Loucy (cell line): ENCODE measurements at regions not wholly inside any gene's neighbourhood (a gene's known extent, or its start where the extent isn't known, plus 50 kb on each side); places are given as distances from the start of the nearest gene placed in this dataset.

ENCODE experiments used
- EZH2phosphoT487 ChIP-seq: fragments of 200-600 bp; IDR thresholded peaks from 2 replicates; pipeline ENCODE4 v1.6.1; 2018; ENCODE audit warnings: antibody characterized with exemption, mild to moderate bottlenecking, moderate library complexity, borderline replicate concordance
- TF ChIP-seq, protein P1 (sequence below): fragments of 200-600 bp; sonication (generic); conservative IDR thresholded peaks from 2 replicates; pipeline ENCODE4 v1.5.1; 2014; ENCODE audit warnings: mild to moderate bottlenecking, antibody characterized with exemption, low read length

DNA sequence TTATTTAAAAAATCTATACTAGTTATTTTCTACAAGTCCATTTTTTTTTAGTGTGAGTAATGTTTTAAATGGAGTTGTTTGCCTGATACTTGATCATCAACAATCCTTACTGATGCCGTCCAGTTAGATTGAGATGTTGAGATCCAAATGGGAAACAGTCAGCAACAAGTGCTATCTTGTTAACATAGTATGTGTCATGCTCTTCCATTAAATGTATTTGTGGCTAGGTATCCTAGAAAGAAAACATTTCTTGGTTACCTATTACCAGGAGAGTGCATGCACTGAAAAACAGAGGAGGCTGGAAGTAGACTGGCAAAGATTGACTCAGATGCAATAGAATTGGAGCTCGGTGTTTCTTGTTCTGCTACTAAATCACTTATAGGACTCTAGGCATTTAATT lies 123.4 kb upstream of the MAN2A1 start:
- TF ChIP-seq EZH2phosphoT487 = no peak
- TF ChIP-seq, protein P1, sequence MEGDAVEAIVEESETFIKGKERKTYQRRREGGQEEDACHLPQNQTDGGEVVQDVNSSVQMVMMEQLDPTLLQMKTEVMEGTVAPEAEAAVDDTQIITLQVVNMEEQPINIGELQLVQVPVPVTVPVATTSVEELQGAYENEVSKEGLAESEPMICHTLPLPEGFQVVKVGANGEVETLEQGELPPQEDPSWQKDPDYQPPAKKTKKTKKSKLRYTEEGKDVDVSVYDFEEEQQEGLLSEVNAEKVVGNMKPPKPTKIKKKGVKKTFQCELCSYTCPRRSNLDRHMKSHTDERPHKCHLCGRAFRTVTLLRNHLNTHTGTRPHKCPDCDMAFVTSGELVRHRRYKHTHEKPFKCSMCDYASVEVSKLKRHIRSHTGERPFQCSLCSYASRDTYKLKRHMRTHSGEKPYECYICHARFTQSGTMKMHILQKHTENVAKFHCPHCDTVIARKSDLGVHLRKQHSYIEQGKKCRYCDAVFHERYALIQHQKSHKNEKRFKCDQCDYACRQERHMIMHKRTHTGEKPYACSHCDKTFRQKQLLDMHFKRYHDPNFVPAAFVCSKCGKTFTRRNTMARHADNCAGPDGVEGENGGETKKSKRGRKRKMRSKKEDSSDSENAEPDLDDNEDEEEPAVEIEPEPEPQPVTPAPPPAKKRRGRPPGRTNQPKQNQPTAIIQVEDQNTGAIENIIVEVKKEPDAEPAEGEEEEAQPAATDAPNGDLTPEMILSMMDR = no peak
